A673 (cell line): ENCODE measurements at regions not wholly inside any gene's neighbourhood (a gene's known extent, or its start where the extent isn't known, plus 50 kb on each side); places are given as distances from the start of the nearest gene placed in this dataset.

Experiments used
- EZH2 ChIP-seq: fragments of 200-600 bp; sonication (generic); IDR thresholded peaks from 2 replicates; pipeline ENCODE4 v1.6.1; 2017; ENCODE audit warnings: borderline replicate concordance, low read depth, mild to moderate bottlenecking, mixed read lengths, antibody characterized with exemption, low read length; ENCODE audit not compliant: poor library complexity, severe bottlenecking
- TF ChIP-seq, protein P1 (sequence below): fragments of 300-800, 200-600 bp; sonication (generic); conservative IDR thresholded peaks from 2 replicates; pipeline ENCODE4 v1.5.1; 2017; ENCODE audit warnings: low read depth, mild to moderate bottlenecking, antibody characterized with exemption, low read length, moderate library complexity, mixed read lengths

DNA sequence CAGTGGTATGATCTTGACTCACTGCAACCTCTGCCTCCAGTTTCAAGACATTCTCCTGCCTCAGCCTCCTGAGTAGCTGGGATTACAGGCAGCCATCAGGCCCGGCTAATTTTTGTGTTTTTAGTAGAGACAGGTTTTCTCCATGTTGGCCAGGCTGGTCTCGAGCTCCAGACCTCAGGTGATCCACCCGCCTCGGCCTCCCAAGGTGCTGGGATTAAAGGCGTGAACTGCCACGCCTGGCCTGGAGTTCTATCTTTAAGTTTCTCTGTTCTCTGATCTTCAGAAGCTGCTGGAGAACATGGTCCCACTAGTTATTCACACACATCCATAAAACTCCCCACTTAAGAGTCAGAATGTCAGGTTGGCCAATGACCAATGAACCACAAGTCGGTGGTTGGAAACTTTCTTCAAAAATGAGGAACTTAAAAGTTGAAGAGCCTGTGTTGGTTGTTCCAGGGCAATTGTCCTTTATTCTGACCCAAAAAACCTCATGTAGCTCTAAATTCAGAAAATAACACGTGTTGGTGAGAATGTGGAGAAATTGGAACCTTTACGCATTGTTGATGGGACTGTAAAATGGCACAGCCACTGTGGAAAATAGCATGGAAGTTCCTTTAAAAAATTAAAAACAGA, 55.9 kb upstream of the PIK3CB start:
- TF ChIP-seq, protein P1, sequence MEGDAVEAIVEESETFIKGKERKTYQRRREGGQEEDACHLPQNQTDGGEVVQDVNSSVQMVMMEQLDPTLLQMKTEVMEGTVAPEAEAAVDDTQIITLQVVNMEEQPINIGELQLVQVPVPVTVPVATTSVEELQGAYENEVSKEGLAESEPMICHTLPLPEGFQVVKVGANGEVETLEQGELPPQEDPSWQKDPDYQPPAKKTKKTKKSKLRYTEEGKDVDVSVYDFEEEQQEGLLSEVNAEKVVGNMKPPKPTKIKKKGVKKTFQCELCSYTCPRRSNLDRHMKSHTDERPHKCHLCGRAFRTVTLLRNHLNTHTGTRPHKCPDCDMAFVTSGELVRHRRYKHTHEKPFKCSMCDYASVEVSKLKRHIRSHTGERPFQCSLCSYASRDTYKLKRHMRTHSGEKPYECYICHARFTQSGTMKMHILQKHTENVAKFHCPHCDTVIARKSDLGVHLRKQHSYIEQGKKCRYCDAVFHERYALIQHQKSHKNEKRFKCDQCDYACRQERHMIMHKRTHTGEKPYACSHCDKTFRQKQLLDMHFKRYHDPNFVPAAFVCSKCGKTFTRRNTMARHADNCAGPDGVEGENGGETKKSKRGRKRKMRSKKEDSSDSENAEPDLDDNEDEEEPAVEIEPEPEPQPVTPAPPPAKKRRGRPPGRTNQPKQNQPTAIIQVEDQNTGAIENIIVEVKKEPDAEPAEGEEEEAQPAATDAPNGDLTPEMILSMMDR: no peak
- no peak for TF ChIP-seq EZH2
